ENCODE measurements at regions not wholly inside any gene's neighbourhood (a gene's known extent, or its start where the extent isn't known, plus 50 kb on each side); places are given as distances from the start of the nearest gene placed in this dataset.

- TF ChIP-seq POLR2A (IDR thresholded peaks at IDR 0.05) (no peak), CTCF (IDR thresholded peaks at IDR 0.05) (no peak)
These were observed 153.8 kb upstream of the UQCRFS1 start for GRCh38 chr19:29366757-29367156.

Data from Peyer's patch (tissue), 4 donors.